ENCODE measurements at regions not wholly inside any gene's neighbourhood (a gene's known extent, or its start where the extent isn't known, plus 50 kb on each side); places are given as distances from the start of the nearest gene placed in this dataset.
"Not testable (repeated sequence)": the region's sequence is repeated elsewhere in the genome, so short reads cannot be mapped to it uniquely, and the experiment has no call there.

DNA sequence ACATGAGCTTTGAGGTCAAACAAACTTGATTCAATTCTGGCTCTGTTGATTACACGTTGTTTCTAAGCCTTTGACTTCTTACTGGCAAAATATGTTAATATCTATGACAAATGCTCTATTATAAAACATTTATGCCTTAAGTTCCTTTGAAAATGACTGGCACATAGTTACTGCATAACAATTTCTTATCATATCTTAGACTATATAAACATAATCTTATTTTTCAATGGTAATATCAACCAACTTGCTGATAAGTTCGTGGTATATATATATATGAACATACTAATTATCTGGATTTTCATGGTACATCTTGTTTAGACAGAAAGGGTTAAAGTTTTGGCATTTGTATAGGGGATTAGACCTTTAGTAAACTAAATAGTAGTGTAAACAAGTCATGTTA, 645.6 kb upstream of the ZNF804A start:
- TF ChIP-seq, protein P1, sequence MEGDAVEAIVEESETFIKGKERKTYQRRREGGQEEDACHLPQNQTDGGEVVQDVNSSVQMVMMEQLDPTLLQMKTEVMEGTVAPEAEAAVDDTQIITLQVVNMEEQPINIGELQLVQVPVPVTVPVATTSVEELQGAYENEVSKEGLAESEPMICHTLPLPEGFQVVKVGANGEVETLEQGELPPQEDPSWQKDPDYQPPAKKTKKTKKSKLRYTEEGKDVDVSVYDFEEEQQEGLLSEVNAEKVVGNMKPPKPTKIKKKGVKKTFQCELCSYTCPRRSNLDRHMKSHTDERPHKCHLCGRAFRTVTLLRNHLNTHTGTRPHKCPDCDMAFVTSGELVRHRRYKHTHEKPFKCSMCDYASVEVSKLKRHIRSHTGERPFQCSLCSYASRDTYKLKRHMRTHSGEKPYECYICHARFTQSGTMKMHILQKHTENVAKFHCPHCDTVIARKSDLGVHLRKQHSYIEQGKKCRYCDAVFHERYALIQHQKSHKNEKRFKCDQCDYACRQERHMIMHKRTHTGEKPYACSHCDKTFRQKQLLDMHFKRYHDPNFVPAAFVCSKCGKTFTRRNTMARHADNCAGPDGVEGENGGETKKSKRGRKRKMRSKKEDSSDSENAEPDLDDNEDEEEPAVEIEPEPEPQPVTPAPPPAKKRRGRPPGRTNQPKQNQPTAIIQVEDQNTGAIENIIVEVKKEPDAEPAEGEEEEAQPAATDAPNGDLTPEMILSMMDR (conservative IDR thresholded peaks at IDR 0.05) = no peak

DNA sequence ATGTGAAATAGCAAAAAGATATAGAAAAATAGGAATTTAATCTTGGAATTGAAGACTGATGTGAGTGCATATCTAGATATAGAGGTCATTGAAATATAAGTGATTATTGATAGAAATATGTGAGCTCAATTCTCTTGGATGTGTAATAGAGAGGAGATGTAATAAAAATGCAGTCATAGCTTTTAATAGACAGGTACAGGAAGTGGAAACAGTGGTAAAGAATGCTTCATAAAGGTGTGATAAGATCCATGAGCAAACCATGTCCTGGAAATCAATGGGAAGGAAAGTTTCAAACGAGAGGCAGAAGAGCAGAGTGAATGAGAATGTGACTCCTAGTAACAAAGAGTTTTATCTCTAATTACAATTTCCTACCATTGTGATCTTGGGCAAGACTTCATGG, 634.7 kb upstream of the ZNF804A start:
- no peak overlapping the region for H3K27ac ChIP-seq
- TF ChIP-seq, protein P1 (conservative IDR thresholded peaks at IDR 0.05) = no peak

More for the DNA sequence above, 645.6 kb upstream of the ZNF804A start:
- no peak overlapping the region for H3K27ac ChIP-seq

DNA sequence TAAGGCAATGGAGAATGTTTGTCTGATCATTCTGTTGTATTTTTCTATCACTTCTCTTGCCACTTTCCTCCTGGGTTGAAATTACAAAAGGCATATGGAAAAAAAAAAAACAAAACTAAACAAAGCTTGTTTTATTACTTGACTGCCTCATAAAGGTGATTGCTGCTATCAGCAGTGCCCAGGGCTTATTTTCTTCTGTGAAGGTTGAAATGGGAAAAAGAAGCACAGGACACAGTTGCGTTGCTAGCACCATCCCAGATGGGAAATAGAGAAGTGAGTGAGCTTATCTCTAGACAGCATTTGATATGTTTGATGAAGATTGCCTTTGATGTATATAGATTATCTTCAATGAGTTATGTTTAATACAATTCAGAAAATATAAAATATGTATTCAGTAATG, 633.8 kb upstream of the ZNF804A start:
- no peak overlapping the region for H3K27ac ChIP-seq
- TF ChIP-seq, protein P1 (conservative IDR thresholded peaks at IDR 0.05) = no peak

DNA sequence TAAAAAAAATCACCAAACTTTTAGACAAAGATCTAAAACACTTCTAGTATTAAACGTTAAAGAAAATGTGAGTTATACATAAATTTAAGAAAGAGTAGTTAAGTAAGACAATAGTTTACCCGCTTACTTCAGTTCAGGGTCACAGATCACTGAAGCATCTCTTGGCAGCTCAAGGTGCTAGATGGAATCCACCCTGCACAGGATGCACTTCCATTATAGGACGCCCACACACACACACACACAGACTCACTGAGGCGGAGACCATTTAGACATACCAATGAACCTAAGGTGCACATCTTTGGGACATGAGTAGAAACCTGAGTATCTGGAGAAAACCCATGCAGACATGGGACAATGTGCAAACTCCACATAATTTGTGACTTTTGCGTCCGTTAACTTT, 630.6 kb upstream of the ZNF804A start:
- H3K27ac ChIP-seq = no peak overlapping the region
- TF ChIP-seq, protein P1 (conservative IDR thresholded peaks at IDR 0.05) = no peak

DNA sequence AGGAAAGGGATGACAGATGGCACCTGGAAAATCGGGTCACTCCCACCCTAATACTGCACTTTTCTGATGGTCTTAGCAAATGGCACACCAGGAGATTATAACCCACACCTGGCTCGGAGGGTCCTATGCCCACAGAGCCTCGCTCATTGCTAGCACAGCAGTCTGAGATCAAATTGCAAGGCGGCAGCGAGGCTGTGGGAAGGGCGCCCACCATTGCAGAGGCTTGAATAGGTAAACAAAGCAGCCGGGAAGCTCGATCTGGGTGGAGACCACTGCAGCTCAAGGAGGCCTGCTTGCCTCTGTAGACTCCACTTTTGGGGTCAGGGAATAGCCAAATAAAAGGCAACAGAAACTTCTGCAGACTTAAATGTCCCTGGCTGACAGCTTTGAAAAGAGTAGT, 622.7 kb upstream of the ZNF804A start:
- H3K27ac ChIP-seq = not testable (repeated sequence)

DNA sequence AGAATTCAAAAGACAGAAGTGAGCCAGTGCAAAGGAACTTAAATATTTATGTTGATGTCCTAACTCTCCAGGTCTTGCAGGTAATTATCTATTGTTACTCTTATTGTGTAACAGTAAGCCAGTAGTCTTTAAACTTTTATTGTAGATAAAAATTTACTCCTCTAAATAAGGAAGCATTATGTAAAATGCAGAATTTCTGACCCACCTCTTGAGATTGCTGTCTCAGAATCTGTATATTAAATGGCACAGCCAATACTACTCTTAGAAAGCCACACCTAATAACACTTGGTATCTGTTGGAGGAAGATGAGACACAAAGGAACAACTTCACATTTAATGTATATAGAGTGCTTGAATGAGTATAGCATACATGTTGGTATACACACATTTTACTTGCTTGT, 613.5 kb upstream of the ZNF804A start:
- no peak overlapping the region for H3K27ac ChIP-seq
- TF ChIP-seq, protein P1 (conservative IDR thresholded peaks at IDR 0.05) = no peak

DNA sequence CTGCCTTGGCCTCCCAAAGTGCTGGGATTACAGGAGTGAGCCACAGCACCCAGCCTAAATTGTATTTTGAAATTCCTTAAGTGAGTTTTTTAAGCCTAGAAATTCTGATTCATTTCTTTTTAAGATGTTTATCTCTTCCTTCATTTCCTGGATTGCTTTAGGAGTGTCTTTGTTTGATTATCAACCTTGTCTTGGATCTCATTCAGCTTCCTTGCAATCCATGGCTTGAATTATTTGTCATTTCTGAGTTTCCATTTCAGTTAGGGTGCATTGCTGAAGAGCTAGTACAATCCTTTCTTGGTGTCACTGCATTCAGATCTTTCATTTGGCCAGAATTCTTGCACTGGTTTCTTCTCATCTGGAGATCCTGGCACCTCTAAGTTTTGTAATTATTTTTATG, 606.4 kb upstream of the ZNF804A start:
- peak overlapping the region; percentile 43; the same call in 1 of the 2 replicates for H3K27ac ChIP-seq
- TF ChIP-seq, protein P1 (conservative IDR thresholded peaks at IDR 0.05) = no peak

DNA sequence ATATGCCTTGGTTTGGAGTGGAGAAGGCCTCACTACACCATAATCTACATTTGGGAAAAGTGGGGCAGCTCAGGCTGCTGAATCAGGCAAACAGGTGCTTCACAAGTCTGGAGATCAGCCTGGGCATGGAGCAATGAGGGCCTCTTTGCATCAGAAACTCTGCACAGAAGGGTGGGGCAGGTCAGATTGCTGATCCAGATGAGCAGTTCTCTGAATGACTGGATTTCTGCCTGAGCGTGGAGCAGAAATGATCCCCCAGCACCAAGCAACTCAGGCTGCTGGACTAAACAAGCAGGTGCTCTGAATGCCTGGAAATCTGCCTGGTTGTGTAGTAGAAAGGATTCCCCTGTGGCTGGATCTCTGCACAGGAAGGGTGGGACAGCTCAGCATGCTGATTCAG, 605.3 kb upstream of the ZNF804A start:
- peak overlapping the region; percentile 43; the same call in 1 of the 2 replicates for H3K27ac ChIP-seq
- TF ChIP-seq, protein P1 (conservative IDR thresholded peaks at IDR 0.05) = no peak
